HG02884 (cell line): ENCODE measurements at regions not wholly inside any gene's neighbourhood (a gene's known extent, or its start where the extent isn't known, plus 50 kb on each side); places are given as distances from the start of the nearest gene placed in this dataset.

ENCODE experiments used
- ATAC-seq: cut with Tn5 transposase; IDR thresholded peaks from one replicate; pipeline ENCODE4 v1.9.1; 2021; ENCODE audit warnings: mild to moderate bottlenecking, moderate library complexity; ENCODE audit not compliant: unreplicated experiment

DNA sequence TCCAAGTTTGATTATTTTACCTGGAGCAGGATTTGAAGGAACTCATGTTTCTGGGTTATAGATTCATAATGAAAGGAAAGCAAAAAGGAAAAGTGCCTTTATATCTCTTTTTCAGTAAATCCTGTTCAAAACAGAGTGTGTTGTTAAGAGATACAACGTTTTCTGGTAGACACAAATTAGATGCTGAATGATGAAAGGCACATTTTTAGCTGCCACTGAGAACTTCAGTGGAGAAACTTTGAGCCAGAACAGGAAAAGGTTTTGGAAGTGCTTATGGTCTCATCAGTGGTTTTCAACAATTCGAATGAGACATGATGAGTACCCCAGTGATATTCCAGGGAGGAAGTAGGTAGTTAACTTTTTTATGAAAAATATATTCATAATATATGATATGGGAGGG, 338.0 kb upstream of the C1orf87 start:
- no peak for ATAC-seq

DNA sequence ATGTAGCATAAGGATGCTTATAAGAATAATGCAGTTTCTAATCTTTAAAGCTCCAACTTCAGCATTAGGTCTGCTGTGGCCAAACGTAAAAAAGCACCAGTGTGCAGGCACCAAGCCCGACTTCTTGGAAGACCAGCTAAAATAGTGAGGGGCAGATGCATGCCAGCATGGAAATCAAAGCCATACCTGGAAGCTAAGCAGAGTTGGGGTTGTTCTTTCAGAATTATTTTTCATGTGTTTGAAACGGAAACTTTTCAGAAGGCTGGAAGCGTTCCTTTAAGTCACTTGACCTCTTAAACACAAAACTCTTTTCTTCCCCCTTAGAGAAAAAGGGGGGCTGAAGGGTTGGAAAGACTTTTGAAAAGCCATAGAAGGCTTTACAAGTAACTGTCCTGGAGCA, 329.2 kb upstream of the C1orf87 start:
- ATAC-seq, result no peak

DNA sequence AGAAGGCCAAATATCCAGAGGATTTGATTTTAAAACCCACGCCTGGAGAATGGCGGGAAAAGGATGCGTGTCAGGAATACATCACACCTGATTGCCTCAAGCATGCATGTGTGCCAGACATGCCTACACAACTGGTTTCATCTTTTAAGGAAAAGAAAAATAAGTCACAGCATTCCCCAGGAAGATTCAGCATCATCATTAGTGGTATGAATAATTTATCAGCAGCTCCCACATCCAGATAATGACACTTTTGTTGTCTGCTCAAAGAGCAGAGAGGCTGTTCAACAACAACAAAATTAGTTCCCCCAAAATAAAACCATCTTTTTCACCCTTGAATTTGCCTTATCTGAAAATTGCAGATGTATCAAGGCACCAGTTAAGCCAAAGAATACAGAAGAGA, 328.6 kb upstream of the C1orf87 start:
- no peak for ATAC-seq

DNA sequence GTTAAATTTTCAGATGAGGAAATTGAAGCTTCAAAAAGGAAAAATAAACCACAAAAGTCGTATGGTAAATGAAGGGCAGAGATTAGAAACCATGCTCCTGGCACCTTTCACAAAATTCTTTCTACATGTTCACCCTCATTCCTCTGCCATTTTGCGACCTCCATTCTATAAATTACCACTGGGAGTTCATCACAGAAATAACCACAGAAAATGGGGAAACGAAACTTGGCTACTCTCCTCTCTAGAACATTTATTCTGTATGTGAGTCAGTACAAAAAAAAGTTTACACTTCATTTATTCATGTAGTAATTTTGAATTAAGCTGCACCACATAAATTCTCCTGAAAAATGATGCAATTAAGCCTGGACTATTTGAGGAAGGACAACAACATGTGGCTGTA, 320.9 kb upstream of the C1orf87 start:
- peak; percentile 31 for ATAC-seq

DNA sequence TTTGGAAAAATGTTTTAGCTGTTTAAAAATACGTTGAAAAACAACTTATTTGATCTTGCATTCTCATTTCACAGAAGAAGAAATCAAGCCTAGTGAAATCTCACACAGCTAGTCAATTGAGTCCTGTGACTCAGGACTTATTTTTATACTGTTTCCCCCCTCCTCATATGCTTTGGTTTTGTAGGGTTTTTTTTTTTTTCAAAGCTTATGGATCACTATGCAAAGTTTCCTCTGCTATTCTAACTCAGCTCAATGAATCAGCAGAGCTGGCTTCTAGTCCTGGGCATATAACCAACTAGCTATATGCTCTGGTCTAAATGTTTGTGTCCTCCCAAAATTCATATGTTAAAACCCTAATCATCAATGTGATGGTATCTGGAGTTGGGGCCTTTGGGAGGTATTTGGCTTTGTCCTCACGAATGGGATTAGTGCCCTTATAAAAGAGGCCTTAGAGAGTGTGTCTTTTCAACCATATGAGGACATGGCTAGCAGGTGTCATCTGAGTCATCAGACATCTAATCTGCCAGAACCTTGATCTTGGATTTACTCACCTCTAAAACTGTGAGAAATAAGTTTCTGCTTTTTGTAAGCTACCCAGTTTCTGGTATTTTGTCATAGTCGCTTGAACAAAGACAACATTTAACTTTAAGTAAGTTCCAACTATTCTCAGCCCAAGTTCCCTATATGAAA, 317.2 kb upstream of the C1orf87 start:
- ATAC-seq, result peak; percentile 78

DNA sequence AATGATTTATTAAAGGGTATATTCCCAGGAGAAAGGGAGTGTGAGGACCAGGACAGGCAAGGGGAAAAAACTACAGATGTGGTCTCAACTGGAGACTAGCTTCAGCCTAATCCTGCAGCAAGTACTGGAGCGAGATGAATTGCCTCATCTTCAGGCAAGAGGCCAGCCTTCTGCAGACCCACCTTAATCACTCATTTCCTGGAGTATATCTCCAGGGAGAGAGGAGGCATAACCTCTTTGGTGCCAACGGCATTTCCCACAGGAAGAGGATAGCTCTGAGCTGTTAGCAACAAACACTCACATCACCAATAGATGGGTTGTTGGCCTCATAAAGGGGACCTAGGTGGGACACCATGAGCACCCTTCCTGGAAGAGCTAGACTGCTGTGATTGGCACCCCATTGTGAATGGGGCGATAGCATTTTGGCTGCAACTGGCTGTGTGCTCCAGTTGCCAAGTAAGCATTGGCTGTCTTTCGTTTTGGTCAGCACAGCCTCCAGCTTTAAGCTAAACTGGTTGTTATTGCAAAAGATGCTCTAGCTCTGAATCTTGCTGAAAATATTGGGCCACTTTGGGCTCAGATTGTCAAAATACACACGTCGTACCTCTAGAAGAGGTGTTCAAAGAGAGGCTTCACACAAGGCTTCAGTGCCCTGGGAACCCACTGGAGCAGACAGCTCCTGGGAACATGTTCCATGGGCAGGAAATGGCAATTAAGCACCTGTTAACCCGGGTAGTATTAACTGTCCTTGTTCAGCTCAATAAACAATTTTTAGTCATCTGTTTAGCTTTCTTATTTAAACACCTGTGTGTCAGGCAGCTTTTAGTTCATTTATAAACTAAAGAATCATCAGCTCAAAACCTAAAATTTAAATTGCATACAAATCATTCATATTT, 314.8 kb upstream of the C1orf87 start:
- no peak for ATAC-seq

DNA sequence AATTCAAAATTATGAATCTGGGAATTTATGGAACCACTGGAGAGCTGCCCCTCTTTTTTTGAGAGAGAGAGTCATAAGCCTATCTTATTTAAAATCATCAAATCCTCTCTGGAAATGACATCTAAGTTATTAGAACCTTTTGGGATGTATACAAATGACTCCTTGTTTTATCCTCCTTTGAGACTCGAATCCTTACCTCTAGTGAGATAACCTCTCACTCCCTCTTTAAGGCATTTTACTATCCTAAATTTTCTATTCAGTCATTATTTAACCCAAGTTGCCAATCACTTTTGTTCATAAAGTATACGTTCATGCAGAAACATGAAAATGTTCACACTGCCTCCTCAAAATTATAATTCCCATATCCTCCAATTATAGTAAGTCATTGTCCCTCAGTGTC, 313.6 kb upstream of the C1orf87 start:
- no peak for ATAC-seq

DNA sequence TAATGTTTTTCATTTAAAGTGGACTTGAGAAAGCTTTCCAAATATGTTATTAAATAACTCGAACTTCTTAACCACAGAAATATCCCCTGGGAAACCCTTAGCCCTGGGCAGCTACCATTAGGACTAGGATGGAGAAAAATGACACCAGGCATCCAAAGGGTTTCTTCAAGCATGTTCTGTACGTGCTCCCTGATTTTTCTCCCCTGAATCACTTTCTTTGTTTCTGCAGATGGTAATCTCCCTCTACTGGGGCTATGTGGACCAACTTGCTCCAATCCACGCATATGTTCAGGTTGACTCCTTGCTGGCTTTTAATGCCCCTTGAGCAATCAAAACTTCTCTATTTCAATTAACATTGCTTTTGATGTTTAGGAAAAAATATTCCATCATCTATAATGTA, 312.7 kb upstream of the C1orf87 start:
- no peak for ATAC-seq

DNA sequence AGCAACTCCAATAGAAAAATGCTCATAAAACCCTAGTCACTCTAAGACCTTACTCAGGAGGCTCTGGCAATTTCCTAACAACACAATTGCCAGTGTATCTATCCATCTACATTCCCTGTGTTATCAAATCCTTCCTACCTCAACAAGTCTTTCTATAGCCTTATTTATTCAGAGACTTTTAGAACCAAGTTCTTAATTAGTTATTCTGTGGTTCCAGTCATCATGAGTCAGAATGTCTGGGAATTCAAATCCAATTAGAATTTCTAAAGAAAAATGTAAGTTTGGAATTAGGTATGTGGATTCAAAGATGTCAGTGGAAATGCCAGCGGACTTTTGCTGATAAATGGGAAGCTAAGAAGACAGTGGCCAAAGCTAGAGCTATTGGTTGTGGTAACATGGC, 302.6 kb upstream of the C1orf87 start:
- ATAC-seq, result no peak

DNA sequence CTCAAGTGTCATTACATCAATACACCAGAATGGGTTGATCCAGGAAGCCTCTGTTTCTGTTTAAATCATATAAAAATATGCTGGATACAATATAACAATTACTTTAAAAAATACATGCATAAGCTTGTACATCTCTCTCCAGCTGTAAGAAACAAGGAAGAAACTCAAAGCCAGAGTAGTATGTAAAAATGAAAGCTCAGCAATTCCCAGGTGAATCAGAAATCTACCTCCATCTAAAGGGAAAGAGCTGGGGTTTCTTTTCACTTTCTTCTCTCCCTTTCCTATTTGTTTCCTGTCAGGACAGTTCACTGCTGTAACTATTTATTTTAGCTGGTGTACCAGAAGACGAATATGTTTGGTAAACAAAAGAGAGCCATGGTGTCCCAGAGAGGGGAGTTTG, 301.0 kb upstream of the C1orf87 start:
- no peak for ATAC-seq

DNA sequence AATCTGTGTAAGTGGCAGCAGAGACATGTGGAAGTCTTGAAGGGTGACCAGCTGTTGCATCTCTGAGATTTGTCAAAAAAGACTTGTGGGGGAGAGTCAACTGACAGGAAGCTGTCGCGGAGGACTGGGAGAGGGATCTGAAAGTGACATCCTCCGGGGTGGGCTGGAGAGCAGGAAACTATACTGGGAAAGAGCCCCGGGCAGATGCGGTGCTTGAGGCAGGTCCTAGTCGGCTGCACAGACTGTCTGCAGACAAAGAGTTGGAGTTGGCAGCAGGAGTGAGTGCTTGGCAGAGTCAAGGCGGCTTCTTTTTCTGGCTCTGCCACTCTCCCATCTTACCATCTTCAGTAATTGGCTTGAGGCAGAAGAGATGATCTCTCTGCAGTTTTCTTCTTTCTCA, 294.0 kb upstream of the C1orf87 start:
- ATAC-seq, result no peak

DNA sequence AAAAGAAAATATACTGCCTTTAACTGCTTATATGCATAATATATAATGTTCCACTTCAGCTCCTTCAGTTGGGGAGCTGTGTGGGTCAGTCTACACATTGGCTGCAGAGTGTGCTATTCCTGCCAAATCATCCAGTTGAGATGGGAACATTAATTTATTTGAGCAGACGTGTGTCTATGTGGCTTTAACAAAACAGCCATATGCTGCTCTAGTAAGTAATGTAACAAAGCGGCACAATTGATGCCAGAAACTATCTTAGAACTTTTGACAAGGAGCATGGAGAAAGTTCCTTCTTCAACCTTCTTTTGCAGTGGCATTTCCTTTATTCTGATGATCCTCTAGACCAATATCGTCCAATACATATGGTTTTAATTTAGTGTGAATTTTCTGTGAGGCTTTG, 285.9 kb upstream of the C1orf87 start:
- no peak for ATAC-seq

DNA sequence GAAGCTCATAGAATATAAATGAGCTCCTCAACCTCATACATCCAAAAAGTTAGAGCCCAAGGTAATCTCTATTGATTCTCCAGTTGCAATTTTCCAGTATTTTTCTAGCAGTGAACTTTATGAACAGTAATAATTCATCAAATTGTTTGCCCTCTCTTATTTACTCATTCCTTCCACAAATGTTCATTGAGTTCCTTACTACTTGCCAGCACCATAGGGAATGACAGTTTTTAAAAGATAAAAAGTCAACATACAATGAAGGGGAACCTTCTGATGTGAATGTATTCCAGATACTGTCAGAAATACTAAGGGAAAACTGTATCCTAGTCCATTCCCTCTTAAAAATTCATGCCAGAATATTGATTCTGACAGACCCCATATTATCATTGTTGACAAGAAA, 277.0 kb upstream of the C1orf87 start:
- no peak for ATAC-seq

DNA sequence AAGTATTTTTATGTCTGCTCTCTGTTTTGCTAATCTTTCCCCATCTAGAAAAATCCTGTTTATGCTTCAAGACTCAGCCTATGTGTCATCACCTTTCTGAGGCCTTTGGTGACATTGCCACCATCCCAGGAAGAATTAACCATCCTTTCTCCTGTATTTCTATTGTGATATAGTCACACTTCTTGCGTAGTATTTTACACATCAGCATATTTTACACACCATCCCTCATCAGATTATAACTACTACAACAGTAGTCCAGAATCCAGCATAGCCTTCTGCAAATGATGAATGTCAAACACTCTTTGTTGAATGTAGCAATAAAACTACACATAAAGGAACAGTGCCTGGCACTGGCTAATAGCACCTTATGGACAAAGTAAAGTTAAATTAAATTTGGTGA, 275.3 kb upstream of the C1orf87 start:
- no peak for ATAC-seq

DNA sequence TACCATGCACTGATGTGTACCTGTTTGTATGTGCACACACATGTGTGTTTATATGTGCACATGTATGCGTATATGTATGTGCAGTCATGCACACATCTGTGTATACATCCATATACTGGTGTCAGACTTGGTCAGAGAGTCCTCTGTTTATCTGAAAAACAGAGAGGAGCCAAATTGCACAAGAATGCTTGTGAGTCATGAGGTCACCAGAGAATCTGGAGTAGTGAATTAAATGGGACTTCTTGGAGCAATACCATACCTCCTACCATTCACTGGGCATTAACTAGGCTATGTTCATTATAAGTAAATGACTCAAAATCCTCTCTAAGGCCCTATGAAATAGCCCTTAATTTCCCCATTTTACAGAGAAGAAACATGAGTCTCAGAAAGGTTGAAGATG, 272.1 kb upstream of the C1orf87 start:
- no peak for ATAC-seq

DNA sequence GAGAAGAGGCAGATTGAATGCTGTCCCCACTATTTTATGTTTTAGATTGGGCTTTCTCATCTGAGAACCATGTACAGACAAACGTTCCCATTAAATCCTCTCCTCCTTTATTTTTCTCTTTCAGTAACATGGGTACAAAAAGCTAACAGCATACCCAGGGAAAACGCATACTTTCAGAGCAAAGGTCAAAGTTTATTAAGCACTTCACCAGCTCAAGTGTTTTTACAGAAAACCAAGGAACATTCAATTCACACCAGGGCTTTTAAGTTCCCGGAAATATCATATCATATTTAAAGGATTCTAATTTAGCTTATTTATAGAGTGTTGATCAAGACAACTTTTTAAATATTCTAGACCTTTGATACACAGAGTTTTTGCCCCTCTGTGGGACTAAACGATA, 271.5 kb upstream of the C1orf87 start:
- ATAC-seq, result no peak

DNA sequence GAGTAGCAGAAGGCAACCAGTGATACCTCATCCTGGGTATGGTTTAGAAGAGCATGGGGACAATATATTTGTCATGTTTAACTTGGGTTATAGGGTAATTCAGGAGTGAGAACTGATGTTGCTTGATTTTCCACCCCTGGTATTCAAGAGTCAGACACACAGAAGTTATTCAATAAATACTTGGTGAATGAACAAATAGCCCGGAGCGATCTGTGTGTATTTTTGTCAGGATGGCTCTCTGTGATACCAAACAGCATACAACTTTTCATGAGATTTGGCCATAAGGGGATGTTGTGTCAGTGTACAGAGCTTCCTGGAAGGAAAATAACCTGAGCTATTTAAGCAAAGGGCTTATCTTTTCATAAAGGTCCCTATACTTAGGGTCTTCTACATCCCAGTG, 270.2 kb upstream of the C1orf87 start:
- no peak for ATAC-seq

DNA sequence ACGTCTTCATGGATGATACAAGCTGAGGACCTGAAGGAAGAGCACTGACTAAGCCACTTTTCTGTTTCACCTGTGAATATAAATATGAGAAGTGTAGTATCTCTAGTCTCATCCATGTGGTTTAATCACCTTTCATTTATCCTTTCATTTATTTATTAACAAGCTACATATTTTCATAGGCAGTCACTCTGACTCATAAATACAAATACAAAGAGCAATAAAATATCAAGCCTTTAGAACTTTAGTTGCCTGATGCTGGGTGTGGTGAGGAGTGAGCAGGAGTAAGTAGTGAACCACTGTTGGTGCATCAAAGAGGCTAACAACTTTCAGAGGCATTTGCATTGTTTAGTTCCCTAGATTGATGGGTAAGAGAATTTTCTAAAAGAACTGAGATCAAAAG, 269.0 kb upstream of the C1orf87 start:
- ATAC-seq, result no peak

DNA sequence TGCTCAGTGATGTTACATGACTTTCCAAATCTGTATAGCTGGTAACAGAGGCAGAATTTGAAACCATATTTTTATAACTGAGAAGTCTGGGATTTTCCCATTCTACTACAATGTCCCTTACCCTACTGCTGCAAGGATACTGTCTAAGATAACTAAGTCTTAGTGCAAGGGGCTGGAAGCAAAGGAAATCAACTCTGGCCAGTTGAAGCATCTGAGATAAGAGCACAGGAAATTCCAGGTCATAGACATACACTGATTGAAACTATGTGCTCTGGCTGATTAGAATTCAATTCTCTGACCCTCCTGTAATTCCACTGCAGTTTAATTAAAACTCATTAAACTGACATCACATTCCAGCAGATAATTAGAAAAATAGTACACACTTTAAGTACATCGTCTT, 267.7 kb upstream of the C1orf87 start:
- no peak for ATAC-seq

DNA sequence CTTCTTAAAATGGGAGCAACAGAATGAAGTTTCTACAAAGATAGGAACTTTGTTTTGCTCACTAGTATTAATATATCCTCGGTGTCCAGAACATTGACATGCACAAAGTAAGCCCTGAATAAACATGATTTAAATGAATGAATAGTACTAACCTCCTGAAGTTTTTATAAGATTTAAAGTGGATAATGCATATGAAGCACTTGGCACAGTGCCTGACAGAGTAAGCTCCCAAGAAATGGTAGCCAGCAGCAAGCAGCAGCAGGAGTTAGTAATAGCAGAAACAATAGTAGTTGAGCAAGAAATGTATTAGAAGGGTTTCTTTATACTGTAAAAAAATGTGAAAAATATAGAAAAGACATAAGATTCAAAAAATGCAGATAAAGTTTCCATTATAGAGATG, 258.1 kb upstream of the C1orf87 start:
- no peak for ATAC-seq

DNA sequence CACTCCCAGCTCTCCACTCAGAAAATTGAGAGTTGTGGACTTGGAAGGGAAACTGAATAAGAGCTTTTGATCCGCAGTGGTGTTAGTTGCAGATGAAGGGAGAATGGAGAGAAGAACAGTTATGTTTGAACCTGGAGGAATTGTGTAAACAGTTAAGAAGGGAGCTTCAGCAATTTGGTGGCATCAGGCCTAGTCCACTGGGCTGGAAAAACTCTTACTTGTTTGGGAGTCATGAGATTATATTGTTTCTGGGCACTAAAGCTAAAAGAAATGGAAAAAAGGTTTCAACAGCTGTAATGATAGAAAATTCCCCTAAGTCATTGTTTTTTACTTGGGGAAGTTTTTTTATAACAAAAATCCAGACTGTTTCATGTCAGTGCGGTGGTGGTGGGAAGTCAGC, 256.1 kb upstream of the C1orf87 start:
- ATAC-seq, result no peak

DNA sequence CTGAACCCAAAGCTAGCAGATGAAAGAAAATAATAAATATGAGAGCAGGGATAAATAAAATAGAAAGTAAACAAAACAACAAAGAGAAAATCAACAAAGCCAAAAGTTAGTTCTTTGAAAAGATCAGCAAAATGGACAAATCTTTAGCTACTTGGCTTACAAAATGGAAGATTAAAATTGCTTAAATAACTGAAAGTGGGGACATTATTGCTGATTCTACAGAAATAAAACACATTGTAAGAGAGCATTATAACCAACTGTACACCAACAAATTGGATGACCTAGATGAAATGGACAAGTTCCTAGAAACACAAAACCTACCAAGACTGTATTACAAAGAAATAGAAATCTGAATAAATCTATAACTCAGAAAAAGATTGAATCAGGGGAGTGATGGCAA, 238.3 kb upstream of the C1orf87 start:
- no peak for ATAC-seq

DNA sequence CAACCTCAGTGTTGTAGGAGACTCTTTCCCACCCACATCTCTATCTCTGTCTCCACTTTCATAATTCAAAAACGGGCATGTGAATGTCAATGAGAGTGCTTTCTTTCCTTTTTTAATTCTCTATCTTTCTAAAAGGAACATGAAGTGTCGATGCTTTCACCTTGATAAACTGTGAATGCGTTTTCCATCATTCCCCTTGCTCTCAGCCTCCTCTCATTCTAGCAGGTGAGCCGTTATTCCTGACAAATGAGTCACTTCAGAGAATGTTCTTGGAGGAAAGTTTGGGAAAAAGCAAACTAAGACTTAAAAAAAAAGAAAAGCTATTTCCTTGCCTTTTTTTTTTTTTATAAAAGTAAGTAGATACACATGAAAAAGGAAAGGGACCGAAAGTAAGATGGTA, 226.0 kb upstream of the C1orf87 start:
- ATAC-seq, result no peak
